DOHH2 (cell line): ENCODE measurements at regions not wholly inside any gene's neighbourhood (a gene's known extent, or its start where the extent isn't known, plus 50 kb on each side); places are given as distances from the start of the nearest gene placed in this dataset.
"Not testable (repeated sequence)": the region's sequence is repeated elsewhere in the genome, so short reads cannot be mapped to it uniquely, and the experiment has no call there.

Experiments
- H3F3A ChIP-seq: fragments of 200-600 bp; sonication (generic), shearing (Covaris generic); 2 replicates; pipeline ENCODE4 v1.6.0; 2016; ENCODE audit warnings: antibody characterized with exemption, mild to moderate bottlenecking; ENCODE audit not compliant: control insufficient read depth, insufficient read depth
- H3K27ac ChIP-seq: fragments of 200-600 bp; sonication (generic); 2 replicates; pipeline ENCODE4 v1.5.1; 2014; ENCODE audit warnings: low read depth, mild to moderate bottlenecking, low read length, moderate library complexity
- H3K27me3 ChIP-seq: fragments of 200-600 bp; sonication (generic); 2 replicates; pipeline ENCODE4 v1.6.1; 2014; ENCODE audit warnings: mild to moderate bottlenecking, low read length, mixed read lengths; ENCODE audit not compliant: control insufficient read depth
- H3K36me3 ChIP-seq: fragments of 200-600 bp; sonication (generic); 2 replicates; pipeline ENCODE4 v1.6.1; 2014; ENCODE audit warnings: mild to moderate bottlenecking, low read length, moderate library complexity, mixed read lengths; ENCODE audit not compliant: control insufficient read depth
- H3K4me1 ChIP-seq: fragments of 200-600 bp; sonication (generic); 2 replicates; pipeline ENCODE4 v1.6.1; 2014; ENCODE audit warnings: mild to moderate bottlenecking, low read length, mixed read lengths; ENCODE audit not compliant: control insufficient read depth
- H3K4me2 ChIP-seq: fragments of 200-600 bp; sonication (generic); 2 replicates; pipeline ENCODE4 v1.6.0; 2014; ENCODE audit warnings: mild to moderate bottlenecking, low read length, moderate library complexity
- H3K4me3 ChIP-seq: fragments of 200-600 bp; sonication (generic); 2 replicates; pipeline ENCODE4 v1.5.1; 2014; ENCODE audit warnings: mild to moderate bottlenecking, low read length, mixed read lengths
- H3K79me2 ChIP-seq: fragments of 200-600 bp; sonication (generic); 2 replicates; pipeline ENCODE4 v1.6.1; 2014; ENCODE audit warnings: mild to moderate bottlenecking, low read length, mixed read lengths; ENCODE audit not compliant: control insufficient read depth
- H3K9me2 ChIP-seq: fragments of 200-600 bp; sonication (generic); replicated peaks from 2 replicates; pipeline ENCODE4 v1.6.1; 2014; ENCODE audit warnings: mild to moderate bottlenecking, low read length, mixed read lengths; ENCODE audit not compliant: control insufficient read depth
- H3K9me3 ChIP-seq: fragments of 200-600 bp; sonication (generic); 2 replicates; pipeline ENCODE4 v1.6.1; 2014; ENCODE audit warnings: antibody characterized with exemption, low read length, mixed read lengths; ENCODE audit not compliant: control insufficient read depth, insufficient read depth
- H4K20me1 ChIP-seq: fragments of 200-600 bp; sonication (generic); 2 replicates; pipeline ENCODE4 v1.6.0; 2014; ENCODE audit warnings: low read depth, mild to moderate bottlenecking, antibody characterized with exemption, low read length, moderate library complexity; ENCODE audit not compliant: control insufficient read depth, insufficient read depth
- CTCF ChIP-seq: fragments of 200-600 bp; sonication (generic); IDR thresholded peaks from one replicate; pipeline ENCODE4 v1.5.1; 2014; ENCODE audit warnings: antibody characterized with exemption, mild to moderate bottlenecking, low read depth, low read length; ENCODE audit not compliant: poor library complexity, severe bottlenecking
- EZH2phosphoT487 ChIP-seq: fragments of 200-600 bp; sonication (generic); IDR thresholded peaks from 2 replicates; pipeline ENCODE4 v1.6.1; 2017; ENCODE audit warnings: borderline replicate concordance, mild to moderate bottlenecking, antibody characterized with exemption, low read length, moderate library complexity, mixed read lengths

GRCh38 chr4:104020641-104021040 lies 300.9 kb upstream of the TACR3 start:
- H3K4me1 ChIP-seq: no peaks in the 10 kb centered on the region
- H3K27ac ChIP-seq: no peak overlapping the region
- no peak overlapping the region for H3K4me2 ChIP-seq
- H3K4me3 ChIP-seq: no peak overlapping the region
- no peaks in the 10 kb centered on the region for H3K9me3 ChIP-seq
- no peaks in the 10 kb centered on the region for H3K79me2 ChIP-seq
- no peaks in the 10 kb centered on the region for H3K36me3 ChIP-seq
- H3F3A ChIP-seq: no peaks in the 10 kb centered on the region
- no peaks in the 10 kb centered on the region for H3K27me3 ChIP-seq
- no peaks in the 10 kb centered on the region for H4K20me1 ChIP-seq
- no peaks in the 10 kb centered on the region for H3K9me2 ChIP-seq
- TF ChIP-seq EZH2phosphoT487 (no peak), CTCF (no peak)

GRCh38 chr4:104017213-104017612 lies 297.4 kb upstream of the TACR3 start:
- H3K4me1 ChIP-seq: no peaks in the 10 kb centered on the region
- no peaks in the 10 kb centered on the region for H4K20me1 ChIP-seq
- H3K27me3 ChIP-seq: no peaks in the 10 kb centered on the region
- no peak overlapping the region for H3K4me2 ChIP-seq
- no peak overlapping the region for H3K27ac ChIP-seq
- no peak for TF ChIP-seq EZH2phosphoT487
- no peak for TF ChIP-seq CTCF
- H3F3A ChIP-seq: no peaks in the 10 kb centered on the region
- no peaks in the 10 kb centered on the region for H3K9me3 ChIP-seq
- no peaks in the 10 kb centered on the region for H3K79me2 ChIP-seq
- H3K4me3 ChIP-seq: no peak overlapping the region
- no peaks in the 10 kb centered on the region for H3K36me3 ChIP-seq
- no peaks in the 10 kb centered on the region for H3K9me2 ChIP-seq

GRCh38 chr4:104015680-104016079 lies 295.9 kb upstream of the TACR3 start:
- Histone ChIP-seq H4K20me1 (no peaks in the 10 kb centered on the region), H3K36me3 (no peaks in the 10 kb centered on the region), H3K79me2 (no peaks in the 10 kb centered on the region), H3K27ac (no peak overlapping the region), H3K9me3 (no peaks in the 10 kb centered on the region), H3K4me3 (no peak overlapping the region), H3K4me2 (no peak overlapping the region), H3K4me1 (no peaks in the 10 kb centered on the region), H3F3A (no peaks in the 10 kb centered on the region), H3K27me3 (no peaks in the 10 kb centered on the region), H3K9me2 (no peaks in the 10 kb centered on the region)
- TF ChIP-seq EZH2phosphoT487 (no peak), CTCF (peak; percentile 20)

GRCh38 chr4:104010722-104011121 lies 290.9 kb upstream of the TACR3 start:
- no peak for TF ChIP-seq EZH2phosphoT487
- no peak for TF ChIP-seq CTCF
- no peak overlapping the region for H3K27ac ChIP-seq
- no peaks in the 10 kb centered on the region for H3K9me2 ChIP-seq
- no peaks in the 10 kb centered on the region for H3K36me3 ChIP-seq
- H3K79me2 ChIP-seq: no peaks in the 10 kb centered on the region
- no peak overlapping the region for H3K4me2 ChIP-seq
- no peaks in the 10 kb centered on the region for H3K27me3 ChIP-seq
- H3K4me1 ChIP-seq: no peaks in the 10 kb centered on the region
- no peaks in the 10 kb centered on the region for H3K9me3 ChIP-seq
- H3K4me3 ChIP-seq: no peak overlapping the region
- H4K20me1 ChIP-seq: no peaks in the 10 kb centered on the region
- H3F3A ChIP-seq: no peaks in the 10 kb centered on the region

GRCh38 chr4:104002318-104002717 lies 282.5 kb upstream of the TACR3 start:
- H3K9me3 ChIP-seq, H3K27me3 ChIP-seq, H3K36me3 ChIP-seq, H3K27ac ChIP-seq, H3K4me3 ChIP-seq, H4K20me1 ChIP-seq, H3K79me2 ChIP-seq, H3F3A ChIP-seq, H3K4me2 ChIP-seq, H3K9me2 ChIP-seq, H3K4me1 ChIP-seq: not testable (repeated sequence)
